HCT116 (cell line): ENCODE measurements at regions not wholly inside any gene's neighbourhood (a gene's known extent, or its start where the extent isn't known, plus 50 kb on each side); places are given as distances from the start of the nearest gene placed in this dataset.

Source experiments
- ATAC-seq: fragments of 200-7000 bp; cut with Tn5 transposase; 2 replicates; pipeline ENCODE4 v1.9.1; 2020; ENCODE audit warnings: mild to moderate bottlenecking, moderate library complexity
- BruUV-seq: library from RNA; stranded (reverse); fragments of 400-500 nt; replicated peaks from 2 replicates; lab custom pipeline; 2021; lab: Mats Ljungman, UMichigan
- CTCF ChIA-PET: fragments of 300-600 bp; sonication (Branson Sonifier 250); formaldehyde crosslinking; loops from one replicate; lab custom pipeline; 2021; ENCODE audit warnings: antibody characterized with exemption; lab: Charles Lee
- POLR2A ChIA-PET: fragments of 300-600, 350-600 bp; sonication (Branson Sonifier 250); formaldehyde crosslinking; loops from one replicate; lab custom pipeline; 2021; ENCODE audit warnings: antibody characterized with exemption; lab: Charles Lee
- RAD21 ChIA-PET, 2 experiments: fragments of 300-600 bp; sonication (Branson Sonifier 250); formaldehyde crosslinking; loops; one replicate each; lab custom pipeline; 2023; ENCODE audit warnings: low total read pairs in 2 of 2; ENCODE audit not compliant: uncharacterized antibody in 2 of 2, unreplicated experiment in 2 of 2, low non-redundant PET in 1 of 2; lab: Charles Lee
- DNase-seq: peaks from one replicate; pipeline ENCODE4 v3.0.0-alpha.2; 2010; ENCODE audit warnings: low read depth, low spot score
- H2AFZ ChIP-seq: fragments of 200-600 bp; shearing (Covaris generic), sonication (generic); 2 replicates; pipeline ENCODE4 v1.6.1; 2017; ENCODE audit warnings: low read depth, mixed run types, mixed read lengths, antibody characterized with exemption, low read length; ENCODE audit not compliant: poor library complexity, severe bottlenecking
- H3K27ac ChIP-seq: 2 replicates; pipeline ENCODE4 v1.5.1; 2012; ENCODE audit warnings: low read depth, low read length
- H3K27me3 ChIP-seq: fragments of 200-600 bp; sonication (generic); 2 replicates; pipeline ENCODE4 v1.6.1; 2016; ENCODE audit warnings: mixed run types, low read length, mixed read lengths; ENCODE audit not compliant: insufficient read depth
- H3K36me3 ChIP-seq, 2 experiments: fragments of 200-500 bp in 1 of 2; fragments of 200-600 bp in 1 of 2; sonication (Bioruptor generic) in 1 of 2; sonication (generic) in 1 of 2; 2 replicates each; pipeline versions ENCODE4 v1.5.1 to v1.6.1; 2014 to 2016; ENCODE audit warnings: low read length in 2 of 2, inconsistent platforms in 1 of 2, mixed read lengths in 1 of 2, mixed run types in 1 of 2; ENCODE audit not compliant: insufficient read depth in 2 of 2, control insufficient read depth in 1 of 2
- H3K4me1 ChIP-seq, 2 experiments: fragments of 200-600 bp in 1 of 2; sonication (generic) in 1 of 2; 2 replicates each; pipeline versions ENCODE4 v1.5.1 to v1.6.1; 2012 to 2017; ENCODE audit warnings: low read length in 2 of 2, inconsistent platforms in 1 of 2, mild to moderate bottlenecking in 1 of 2, mixed read lengths in 1 of 2, mixed run types in 1 of 2, moderate library complexity in 1 of 2; ENCODE audit not compliant: insufficient read depth in 2 of 2, control insufficient read depth in 1 of 2
- H3K4me2 ChIP-seq: fragments of 200-600 bp; sonication (generic); 2 replicates; pipeline ENCODE4 v1.6.1; 2017; ENCODE audit warnings: mixed run types, low read length, mixed read lengths
- H3K4me3 ChIP-seq, 2 experiments: fragments of 200-600 bp in 1 of 2; sonication (generic) in 1 of 2; replicated peaks in 1 of 2; 2 replicates each; pipeline ENCODE4 v1.5.1; 2011 to 2016; ENCODE audit warnings: low read length in 2 of 2, control low read depth in 1 of 2, low read depth in 1 of 2, mild to moderate bottlenecking in 1 of 2, mixed read lengths in 1 of 2, mixed run types in 1 of 2
- H3K79me2 ChIP-seq: fragments of 200-600 bp; sonication (generic); 2 replicates; pipeline ENCODE4 v1.6.1; 2017; ENCODE audit warnings: mild to moderate bottlenecking, mixed run types, low read length, moderate library complexity, mixed read lengths; ENCODE audit not compliant: insufficient read depth
- H3K9ac ChIP-seq: fragments of 200-600 bp; sonication (generic); 2 replicates; pipeline ENCODE4 v1.6.1; 2016; ENCODE audit warnings: low read length, mixed read lengths
- H3K9me2 ChIP-seq: fragments of 200-600 bp; sonication (generic), shearing (Covaris generic); 2 replicates; pipeline ENCODE4 v1.6.1; 2017; ENCODE audit warnings: mixed run types, mild to moderate bottlenecking, moderate library complexity; ENCODE audit not compliant: insufficient read depth
- H3K9me3 ChIP-seq, 2 experiments: fragments of 200-500 bp in 1 of 2; fragments of 200-600 bp in 1 of 2; sonication (Bioruptor generic) in 1 of 2; sonication (generic) in 1 of 2; 2 replicates each; pipeline ENCODE4 v1.6.1; 2014 to 2017; ENCODE audit warnings: low read length in 2 of 2, mixed read lengths in 2 of 2, inconsistent platforms in 1 of 2, low read depth in 1 of 2, mild to moderate bottlenecking in 1 of 2, mixed run types in 1 of 2, moderate library complexity in 1 of 2; ENCODE audit not compliant: control insufficient read depth in 1 of 2, insufficient read depth in 1 of 2
- H4K20me1 ChIP-seq: fragments of 200-600 bp; sonication (generic), shearing (Covaris generic); 2 replicates; pipeline ENCODE4 v1.6.1; 2017; ENCODE audit warnings: mixed run types, mild to moderate bottlenecking, moderate library complexity; ENCODE audit not compliant: insufficient read depth
- CBX3 ChIP-seq: IDR thresholded peaks from 2 replicates; pipeline ENCODE4 v1.6.1; 2012; ENCODE audit warnings: low read depth
- CEBPB ChIP-seq: IDR thresholded peaks from 2 replicates; pipeline ENCODE4 v1.6.1; 2012; ENCODE audit warnings: low read depth
- CTCF ChIP-seq, 3 experiments: fragments of 200-600 bp in 1 of 3; sonication (generic) in 1 of 3; IDR thresholded peaks in 2 of 3; conservative IDR thresholded peaks in 1 of 3; 2 replicates each; pipeline ENCODE4 v1.5.1; 2012 to 2017; ENCODE audit warnings: low read depth in 2 of 3, low read length in 2 of 3, antibody characterized with exemption in 1 of 3, borderline replicate concordance in 1 of 3, control low read depth in 1 of 3, mild to moderate bottlenecking in 1 of 3, mixed read lengths in 1 of 3, mixed run types in 1 of 3, moderate library complexity in 1 of 3; ENCODE audit not compliant: insufficient read depth in 1 of 3
- EGR1 ChIP-seq: IDR thresholded peaks from 2 replicates; pipeline ENCODE4 v1.6.1; 2012; ENCODE audit warnings: low read depth
- EZH2 ChIP-seq: fragments of 200-600 bp; sonication (generic); IDR thresholded peaks from 2 replicates; pipeline ENCODE4 v1.6.1; 2017; ENCODE audit warnings: antibody characterized with exemption, mixed run types
- EZH2phosphoT487 ChIP-seq: fragments of 200-600 bp; IDR thresholded peaks from 2 replicates; pipeline ENCODE4 v1.6.1; 2018; ENCODE audit warnings: antibody characterized with exemption, borderline replicate concordance
- FOSL1 ChIP-seq: IDR thresholded peaks from 2 replicates; pipeline ENCODE4 v1.6.1; 2012; ENCODE audit warnings: low read depth
- JUND ChIP-seq: IDR thresholded peaks from 2 replicates; pipeline ENCODE4 v1.6.1; 2012
- POLR2AphosphoS5 ChIP-seq: IDR thresholded peaks from 2 replicates; pipeline ENCODE4 v1.6.1; 2011; ENCODE audit warnings: mild to moderate bottlenecking, low read depth, low read length, moderate library complexity
- RAD21 ChIP-seq: IDR thresholded peaks from 2 replicates; pipeline ENCODE4 v1.6.1; 2012; ENCODE audit warnings: low read depth, mild to moderate bottlenecking
- REST ChIP-seq: IDR thresholded peaks from 2 replicates; pipeline ENCODE4 v1.6.1; 2012; ENCODE audit warnings: low read depth
- SIN3A ChIP-seq: IDR thresholded peaks from 2 replicates; pipeline ENCODE4 v1.6.1; 2012; ENCODE audit warnings: low read depth
- SRF ChIP-seq: IDR thresholded peaks from 2 replicates; pipeline ENCODE4 v1.6.1; 2012; ENCODE audit warnings: low read depth
- TCF7L2 ChIP-seq: IDR thresholded peaks from 2 replicates; pipeline ENCODE4 v1.7.0; 2011; ENCODE audit warnings: borderline replicate concordance, inconsistent platforms; ENCODE audit not compliant: insufficient read depth, insufficient read length; ENCODE audit errors: extremely low read depth
- YY1 ChIP-seq: IDR thresholded peaks from 2 replicates; pipeline ENCODE4 v1.6.1; 2011; ENCODE audit warnings: low read length, low read depth, moderate library complexity, mild to moderate bottlenecking; ENCODE audit not compliant: insufficient replicate concordance; ENCODE audit errors: extremely low read depth
- ZBTB33 ChIP-seq: IDR thresholded peaks from 2 replicates; pipeline ENCODE4 v1.6.1; 2011; ENCODE audit warnings: mild to moderate bottlenecking, low read length, moderate library complexity; ENCODE audit not compliant: insufficient replicate concordance; ENCODE audit errors: extremely low read depth
- ZFX ChIP-seq: fragments of 450-650 bp; IDR thresholded peaks from 2 replicates; pipeline ENCODE4 v1.6.1; 2017
- ZNF274 ChIP-seq: fragments of 200-500 bp; sonication (Bioruptor generic); IDR thresholded peaks from 2 replicates; pipeline ENCODE4 v1.6.1; 2014; ENCODE audit warnings: mild to moderate bottlenecking, low read depth, low read length, inconsistent platforms
- intact Hi-C: fragments of 100-400 bp; cut with micrococcal nuclease; formaldehyde crosslinking; loops from 2 replicates; pipeline ENCODE4 v1.10.0; 2022

- intact Hi-C loops = no loop called here
- no peaks in the 10 kb centered on the region for H3K79me2 ChIP-seq
- H4K20me1 ChIP-seq = no peaks in the 10 kb centered on the region
- no peaks in the 10 kb centered on the region for H3K4me1 ChIP-seq
- TF ChIP-seq FOSL1 = no peak
- TF ChIP-seq TCF7L2 = no peak
- TF ChIP-seq REST = no peak
- no peak for TF ChIP-seq YY1
- no peak for TF ChIP-seq RAD21
- TF ChIP-seq EGR1 = no peak
- TF ChIP-seq POLR2AphosphoS5 = no peak
- no peak for TF ChIP-seq SRF
- no peak for TF ChIP-seq JUND
- TF ChIP-seq EZH2 = no peak
- TF ChIP-seq CBX3 = no peak
- TF ChIP-seq ZBTB33 = no peak
- no peak for TF ChIP-seq CEBPB
- no peak for TF ChIP-seq ZFX
- TF ChIP-seq SIN3A = no peak
- TF ChIP-seq CTCF (IDR thresholded peaks at IDR 0.05 in 2 of 3, conservative IDR thresholded peaks at IDR 0.05 in 1 of 3; ENCODE audit: borderline replicate concordance in 1 of 3, insufficient read depth in 1 of 3, low read depth in 2 of 3, low read length in 2 of 3) = no peak
- TF ChIP-seq ZNF274 = no peak
- no peak for TF ChIP-seq EZH2phosphoT487
- no peaks in the 10 kb centered on the region for H3K27me3 ChIP-seq
- DNase-seq = no peak
- no peak overlapping the region for H3K9ac ChIP-seq
- no TSS peak for BruUV-seq
- H3K36me3 ChIP-seq = no peaks in the 10 kb centered on the region
- no peak overlapping the region for H3K4me2 ChIP-seq
- POLR2A ChIA-PET = no interaction called here
- H3K27ac ChIP-seq = no peak overlapping the region
- no peaks in the 10 kb centered on the region for H3K9me2 ChIP-seq
- H3K4me3 ChIP-seq = no peak overlapping the region
- no peak overlapping the region for H2AFZ ChIP-seq
- CTCF ChIA-PET = no interaction called here
- H3K9me3 ChIP-seq = no peaks in the 10 kb centered on the region
- RAD21 ChIA-PET = no interaction called here
- ATAC-seq = no peak
Observed at GRCh38 chr5:118311103-118311819, 677.1 kb downstream of the DTWD2 start.
